T-cell (primary cell): ENCODE measurements at regions not wholly inside any gene's neighbourhood (a gene's known extent, or its start where the extent isn't known, plus 50 kb on each side); places are given as distances from the start of the nearest gene placed in this dataset.

Source experiments
- ATAC-seq, 4 experiments: fragments of 200-7000 bp in 3 of 4; fragments of 150-1000 bp in 1 of 4; cut with Tn5 transposase; replicated peaks in 1 of 4; 1 replicate in 3 of 4; 2 replicates in 1 of 4; pipeline ENCODE4 v1.10.0; 2021; ENCODE audit warnings: moderate library complexity in 3 of 4, mild to moderate bottlenecking in 2 of 4, moderate number of reproducible peaks in 1 of 4
- CTCF ChIA-PET, 2 donors: fragments of 300-600 bp; sonication (Branson Sonifier 250); formaldehyde crosslinking; loops; one replicate each; lab custom pipeline; 2022; ENCODE audit warnings: antibody characterized with exemption in 2 of 2; lab: Charles Lee
- POLR2A ChIA-PET, 2 donors: fragments of 300-600 bp; sonication (Branson Sonifier 250); formaldehyde crosslinking; loops; one replicate each; lab custom pipeline; 2022; ENCODE audit warnings: antibody characterized with exemption in 2 of 2; lab: Charles Lee
- DNase-seq, 35 experiments: peaks; one replicate each; pipeline versions ENCODE4 v3.0.0 to v3.0.0-alpha.2; 2013 to 2023
- H3K27ac ChIP-seq: one replicate; pipeline ENCODE4 v1.5.1; 2013; ENCODE audit warnings: low read length
- H3K27me3 ChIP-seq, 2 experiments: replicated peaks in 1 of 2; 1 replicate in 1 of 2; 2 replicates in 1 of 2; pipeline versions ENCODE4 v1.6.1 to v1.7.0; 2013; ENCODE audit warnings: low read length in 1 of 2, mixed read lengths in 1 of 2; ENCODE audit not compliant: control insufficient read depth in 2 of 2, insufficient read depth in 2 of 2; ENCODE audit errors: extremely low read depth in 1 of 2
- H3K36me3 ChIP-seq, 2 donors: 1 replicate in 1 of 2; 2 replicates in 1 of 2; pipeline versions ENCODE4 v1.6.1 to v1.7.0; 2013; ENCODE audit warnings: low read length in 1 of 2; ENCODE audit not compliant: control insufficient read depth in 2 of 2, insufficient read depth in 1 of 2; ENCODE audit errors: extremely low read depth in 1 of 2
- H3K4me1 ChIP-seq, 2 experiments: 1 replicate in 1 of 2; 2 replicates in 1 of 2; pipeline versions ENCODE4 v1.6.1 to v1.7.0; 2013; ENCODE audit warnings: low read length in 2 of 2, mixed read lengths in 1 of 2; ENCODE audit not compliant: insufficient read depth in 2 of 2, control insufficient read depth in 1 of 2; ENCODE audit errors: extremely low read depth in 1 of 2
- H3K4me3 ChIP-seq, 2 donors: 1 replicate in 1 of 2; 2 replicates in 1 of 2; pipeline versions ENCODE4 v1.5.1 to v1.7.0; 2013; ENCODE audit warnings: mild to moderate bottlenecking in 2 of 2, low read length in 1 of 2, moderate library complexity in 1 of 2; ENCODE audit not compliant: control insufficient read depth in 1 of 2; ENCODE audit errors: extremely low read depth in 1 of 2
- H3K9me3 ChIP-seq: 2 replicates; pipeline ENCODE4 v1.7.0; 2013
- H3K27ac Mint-ChIP-seq, 2 donors: one replicate each; pipeline ENCODE4 v1.8.0; 2020 to 2021; ENCODE audit warnings: mild to moderate bottlenecking in 2 of 2, mixed read lengths in 2 of 2
- H3K27me3 Mint-ChIP-seq, 2 donors: one replicate each; pipeline ENCODE4 v1.8.0; 2021 to 2022; ENCODE audit warnings: mixed read lengths in 2 of 2
- H3K36me3 Mint-ChIP-seq: one replicate; pipeline ENCODE4 v1.8.0; 2021; ENCODE audit warnings: mixed read lengths
- H3K4me1 Mint-ChIP-seq, 3 donors: one replicate each; pipeline ENCODE4 v1.8.0; 2020 to 2022; ENCODE audit warnings: mixed read lengths in 3 of 3, mild to moderate bottlenecking in 1 of 3
- H3K4me3 Mint-ChIP-seq, 3 donors: one replicate each; pipeline ENCODE4 v1.8.0; 2020 to 2022; ENCODE audit warnings: mild to moderate bottlenecking in 3 of 3, mixed read lengths in 3 of 3, moderate library complexity in 3 of 3
- H3K9me3 Mint-ChIP-seq, 3 donors: one replicate each; pipeline ENCODE4 v1.8.0; 2020 to 2022; ENCODE audit warnings: mixed read lengths in 3 of 3
- WGBS: methylation state at CpG from one replicate; pipeline ENCODE4 v1.1.5; 2013; ENCODE audit warnings: missing lambda C conversion rate; ENCODE audit not compliant: insufficient coverage; 5-methylcytosine and 5-hydroxymethylcytosine counted together

GRCh38 chr7:13321316-13321715, 633.9 kb downstream of the ARL4A start:
- no peaks in the 10 kb centered on the region for H3K4me1 Mint-ChIP-seq
- H3K4me3 Mint-ChIP-seq = no peak overlapping the region
- no peak overlapping the region for H3K27ac ChIP-seq
- H3K9me3 Mint-ChIP-seq = peaks cover 0 to 4% (median 0%) of the 10 kb centered on the region in 3 donors
- POLR2A ChIA-PET = no interaction called here
- H3K27me3 Mint-ChIP-seq = no peaks in the 10 kb centered on the region
- ATAC-seq (no peak), DNase-seq (no peak)
- H3K36me3 ChIP-seq = no peaks in the 10 kb centered on the region
- no CpG with 5 or more reads among the region's 2 CpGs for WGBS
- CTCF ChIA-PET = interaction anchor here in 1 of 2 donors (0.6 kb wide), 1 partner anchor 133 kb away, joined by 3 read pairs; no protein-coding TSS in a partner anchor
- no peaks in the 10 kb centered on the region for H3K4me1 ChIP-seq
- no peaks in the 10 kb centered on the region for H3K27me3 ChIP-seq
- H3K36me3 Mint-ChIP-seq = no peaks in the 10 kb centered on the region
- no peak overlapping the region for H3K27ac Mint-ChIP-seq
- H3K9me3 ChIP-seq = no peaks in the 10 kb centered on the region
- H3K4me3 ChIP-seq = no peak overlapping the region

GRCh38 chr7:13322126-13322525, 634.7 kb downstream of the ARL4A start:
- H3K9me3 ChIP-seq = no peaks in the 10 kb centered on the region
- Mint-ChIP-seq H3K4me1 (no peaks in the 10 kb centered on the region), H3K36me3 (no peaks in the 10 kb centered on the region), H3K27me3 (no peaks in the 10 kb centered on the region), H3K9me3 (peaks cover 0 to 7% (median 2%) of the 10 kb centered on the region in 3 donors), H3K4me3 (no peak overlapping the region), H3K27ac (no peak overlapping the region)
- H3K27me3 ChIP-seq = no peaks in the 10 kb centered on the region
- DNase-seq (no peak), ATAC-seq (no peak)
- H3K36me3 ChIP-seq = no peaks in the 10 kb centered on the region
- POLR2A ChIA-PET = no interaction called here
- CTCF ChIA-PET = interaction anchor here in 1 of 2 donors (0.7 kb wide), 1 partner anchor 20 kb away, joined by 3 read pairs; no protein-coding TSS in a partner anchor
- WGBS = 80% methylated on average over 1 of the region's 5 CpGs
- no peak overlapping the region for H3K27ac ChIP-seq
- H3K4me1 ChIP-seq = no peaks in the 10 kb centered on the region
- no peak overlapping the region for H3K4me3 ChIP-seq

GRCh38 chr7:13327669-13328068, 640.2 kb downstream of the ARL4A start:
- no peaks in the 10 kb centered on the region for H3K36me3 ChIP-seq
- H3K27me3 ChIP-seq = no peaks in the 10 kb centered on the region
- ATAC-seq = no peak
- no peaks in the 10 kb centered on the region for H3K4me1 ChIP-seq
- ChIA-PET CTCF (no interaction called here), POLR2A (no interaction called here)
- Mint-ChIP-seq H3K27me3 (no peaks in the 10 kb centered on the region), H3K4me1 (no peaks in the 10 kb centered on the region), H3K36me3 (no peaks in the 10 kb centered on the region), H3K9me3 (peaks cover 0 to 7% (median 4%) of the 10 kb centered on the region in 3 donors), H3K27ac (no peak overlapping the region), H3K4me3 (no peak overlapping the region)
- H3K4me3 ChIP-seq = no peak overlapping the region
- H3K27ac ChIP-seq = no peak overlapping the region
- 38% methylated on average over 1 of the region's 1 CpG for WGBS
- no peaks in the 10 kb centered on the region for H3K9me3 ChIP-seq
- DNase-seq = no peak

- no peak overlapping the region for H3K27ac Mint-ChIP-seq
- no peaks in the 10 kb centered on the region for H3K36me3 Mint-ChIP-seq
- DNase-seq (no peak), ATAC-seq (no peak)
- H3K4me1 ChIP-seq = no peaks in the 10 kb centered on the region
- ChIA-PET POLR2A (no interaction called here), CTCF (no interaction called here)
- no CpG with 5 or more reads among the region's 1 CpG for WGBS
- H3K36me3 ChIP-seq = no peaks in the 10 kb centered on the region
- no peak overlapping the region for H3K4me3 ChIP-seq
- H3K4me1 Mint-ChIP-seq = no peaks in the 10 kb centered on the region
- H3K9me3 ChIP-seq = no peaks in the 10 kb centered on the region
- H3K4me3 Mint-ChIP-seq = no peak overlapping the region
- no peaks in the 10 kb centered on the region for H3K27me3 ChIP-seq
- H3K27me3 Mint-ChIP-seq = no peaks in the 10 kb centered on the region
- H3K27ac ChIP-seq = no peak overlapping the region
- no peaks in the 10 kb centered on the region for H3K9me3 Mint-ChIP-seq
These were observed 645.9 kb downstream of the ARL4A start for GRCh38 chr7:13333371-13333770.

GRCh38 chr7:13336227-13336626, 648.8 kb downstream of the ARL4A start:
- H3K9me3 ChIP-seq = no peaks in the 10 kb centered on the region
- DNase-seq = no peak
- H3K27ac ChIP-seq = no peak overlapping the region
- no peaks in the 10 kb centered on the region for H3K9me3 Mint-ChIP-seq
- H3K36me3 Mint-ChIP-seq = no peaks in the 10 kb centered on the region
- H3K36me3 ChIP-seq = no peaks in the 10 kb centered on the region
- no peaks in the 10 kb centered on the region for H3K4me1 Mint-ChIP-seq
- CTCF ChIA-PET = no interaction called here
- H3K27me3 ChIP-seq = no peaks in the 10 kb centered on the region
- POLR2A ChIA-PET = no interaction called here
- H3K27ac Mint-ChIP-seq = no peak overlapping the region
- no peak overlapping the region for H3K4me3 Mint-ChIP-seq
- WGBS = no CpG with 5 or more reads among the region's 4 CpGs
- H3K4me1 ChIP-seq = no peaks in the 10 kb centered on the region
- no peak overlapping the region for H3K4me3 ChIP-seq
- no peaks in the 10 kb centered on the region for H3K27me3 Mint-ChIP-seq
- no peak for ATAC-seq

- no peak overlapping the region for H3K4me3 Mint-ChIP-seq
- H3K4me1 Mint-ChIP-seq = no peaks in the 10 kb centered on the region
- Histone ChIP-seq H3K36me3 (no peaks in the 10 kb centered on the region), H3K27ac (no peak overlapping the region), H3K27me3 (no peaks in the 10 kb centered on the region), H3K4me3 (no peak overlapping the region), H3K9me3 (no peaks in the 10 kb centered on the region), H3K4me1 (no peaks in the 10 kb centered on the region)
- POLR2A ChIA-PET = no interaction called here
- no peaks in the 10 kb centered on the region for H3K27me3 Mint-ChIP-seq
- no peak overlapping the region for H3K27ac Mint-ChIP-seq
- WGBS = no CpG with 5 or more reads among the region's 1 CpG
- H3K36me3 Mint-ChIP-seq = no peaks in the 10 kb centered on the region
- DNase-seq = no peak
- CTCF ChIA-PET = no interaction called here
- ATAC-seq = no peak
- H3K9me3 Mint-ChIP-seq = no peaks in the 10 kb centered on the region
These were observed 636.8 kb downstream of the ETV1 start for GRCh38 chr7:13352677-13353076.

GRCh38 chr7:13359656-13360055, 629.8 kb downstream of the ETV1 start:
- Mint-ChIP-seq H3K27ac (no peak overlapping the region), H3K4me3 (no peak overlapping the region), H3K9me3 (no peaks in the 10 kb centered on the region), H3K27me3 (no peaks in the 10 kb centered on the region), H3K36me3 (no peaks in the 10 kb centered on the region), H3K4me1 (no peaks in the 10 kb centered on the region)
- no peak overlapping the region for H3K4me3 ChIP-seq
- ATAC-seq = no peak
- 75% methylated on average over 6 of the region's 10 CpGs for WGBS
- no peaks in the 10 kb centered on the region for H3K4me1 ChIP-seq
- peaks cover 0 to 3% of the 10 kb centered on the region in 2 experiments for H3K27me3 ChIP-seq
- H3K36me3 ChIP-seq = no peaks in the 10 kb centered on the region
- ChIA-PET POLR2A (no interaction called here), CTCF (no interaction called here)
- no peaks in the 10 kb centered on the region for H3K9me3 ChIP-seq
- H3K27ac ChIP-seq = no peak overlapping the region
- no peak for DNase-seq
